Liver (tissue), 8 donors: ENCODE measurements at regions not wholly inside any gene's neighbourhood (a gene's known extent, or its start where the extent isn't known, plus 50 kb on each side); places are given as distances from the start of the nearest gene placed in this dataset.

Experiments
- DNase-seq: peaks from one replicate; pipeline ENCODE4 v3.0.0-alpha.2; 2017; ENCODE audit warnings: low spot score
- H3K27ac ChIP-seq, 2 donors: one replicate each; pipeline ENCODE4 v1.7.0; 2013; ENCODE audit warnings: inconsistent platforms in 2 of 2, low read length in 2 of 2, control low read depth in 1 of 2, low read depth in 1 of 2, mild to moderate bottlenecking in 1 of 2
- H3K27me3 ChIP-seq, 4 donors: one replicate each; pipeline versions ENCODE4 v1.6.1 to v1.7.0; 2013; ENCODE audit warnings: low read length in 3 of 4, inconsistent platforms in 1 of 4, mild to moderate bottlenecking in 1 of 4, moderate library complexity in 1 of 4; ENCODE audit not compliant: control insufficient read depth in 4 of 4, insufficient read depth in 4 of 4
- H3K36me3 ChIP-seq, 4 donors: one replicate each; pipeline versions ENCODE4 v1.6.1 to v1.7.0; 2013; ENCODE audit warnings: low read length in 3 of 4, mild to moderate bottlenecking in 3 of 4, low read depth in 1 of 4, moderate library complexity in 1 of 4; ENCODE audit not compliant: control insufficient read depth in 4 of 4, insufficient read depth in 3 of 4
- H3K4me1 ChIP-seq, 4 donors: one replicate each; pipeline versions ENCODE4 v1.6.1 to v1.7.0; 2013; ENCODE audit warnings: low read length in 3 of 4, mild to moderate bottlenecking in 3 of 4, moderate library complexity in 1 of 4; ENCODE audit not compliant: control insufficient read depth in 4 of 4, insufficient read depth in 4 of 4
- H3K4me3 ChIP-seq, 3 donors: one replicate each; pipeline versions ENCODE4 v1.6.1 to v1.7.0; 2013; ENCODE audit warnings: low read length in 3 of 3, control low read depth in 1 of 3, low read depth in 1 of 3, mild to moderate bottlenecking in 1 of 3
- H3K9ac ChIP-seq, 2 donors: one replicate each; pipeline ENCODE4 v1.7.0; 2013; ENCODE audit warnings: low read length in 2 of 2, mild to moderate bottlenecking in 2 of 2, moderate library complexity in 2 of 2, control low read depth in 1 of 2, low read depth in 1 of 2
- H3K9me3 ChIP-seq, 4 donors: one replicate each; pipeline versions ENCODE4 v1.6.1 to v1.7.0; 2013; ENCODE audit warnings: low read length in 3 of 4; ENCODE audit not compliant: control insufficient read depth in 4 of 4
- EGR1 ChIP-seq, 2 donors: IDR thresholded peaks; 2 replicates each; pipeline ENCODE4 v1.6.1; 2016 to 2018; ENCODE audit warnings: antibody characterized with exemption in 2 of 2, low read depth in 2 of 2
- FOXA1 ChIP-seq: IDR thresholded peaks from 2 replicates; pipeline ENCODE4 v1.6.1; 2016; ENCODE audit warnings: antibody characterized with exemption
- FOXA2 ChIP-seq: IDR thresholded peaks from 2 replicates; pipeline ENCODE4 v1.6.1; 2016; ENCODE audit warnings: antibody characterized with exemption
- GABPA ChIP-seq, 2 donors: IDR thresholded peaks in 1 of 2; conservative IDR thresholded peaks in 1 of 2; 2 replicates each; pipeline ENCODE4 v1.6.1; 2016; ENCODE audit warnings: antibody characterized with exemption in 2 of 2, mild to moderate bottlenecking in 1 of 2, moderate library complexity in 1 of 2
- HNF4A ChIP-seq, 2 donors: conservative IDR thresholded peaks; 2 replicates each; pipeline ENCODE4 v1.6.1; 2016; ENCODE audit warnings: antibody characterized with exemption in 2 of 2, mild to moderate bottlenecking in 2 of 2
- HNF4G ChIP-seq: IDR thresholded peaks from 2 replicates; pipeline ENCODE4 v1.6.1; 2016; ENCODE audit warnings: antibody characterized with exemption
- JUND ChIP-seq, 2 donors: IDR thresholded peaks; 2 replicates each; pipeline ENCODE4 v1.6.1; 2016; ENCODE audit warnings: antibody characterized with exemption in 2 of 2
- NR2F2 ChIP-seq: IDR thresholded peaks from 2 replicates; pipeline ENCODE4 v1.6.1; 2016; ENCODE audit warnings: antibody characterized with exemption
- RAD21 ChIP-seq, 2 donors: IDR thresholded peaks; 2 replicates each; pipeline ENCODE4 v1.6.1; 2016; ENCODE audit warnings: antibody characterized with exemption in 2 of 2, mild to moderate bottlenecking in 2 of 2
- REST ChIP-seq: IDR thresholded peaks from 2 replicates; pipeline ENCODE4 v1.6.1; 2016; ENCODE audit warnings: antibody characterized with exemption, mild to moderate bottlenecking
- RXRA ChIP-seq, 2 donors: IDR thresholded peaks; 2 replicates each; pipeline ENCODE4 v1.6.1; 2017 to 2018; ENCODE audit warnings: antibody characterized with exemption in 2 of 2, mild to moderate bottlenecking in 1 of 2
- SP1 ChIP-seq: IDR thresholded peaks from 2 replicates; pipeline ENCODE4 v1.6.1; 2018; ENCODE audit warnings: antibody characterized with exemption, mild to moderate bottlenecking
- TAF1 ChIP-seq: conservative IDR thresholded peaks from 2 replicates; pipeline ENCODE4 v1.6.1; 2016; ENCODE audit warnings: antibody characterized with exemption, mild to moderate bottlenecking
- YY1 ChIP-seq: IDR thresholded peaks from 2 replicates; pipeline ENCODE4 v1.6.1; 2016; ENCODE audit warnings: antibody characterized with exemption, mild to moderate bottlenecking
- ZBTB33 ChIP-seq: IDR thresholded peaks from 2 replicates; pipeline ENCODE4 v1.6.1; 2016; ENCODE audit warnings: antibody characterized with exemption
- WGBS: extraction: QIAGEN DNeasy Blood & Tissue Kit; methylation state at CpG from one replicate; pipeline ENCODE4 v1.1.7; 2013; 5-methylcytosine and 5-hydroxymethylcytosine counted together
- TF ChIP-seq, protein P1 (sequence below): IDR thresholded peaks from 2 replicates; pipeline ENCODE4 v1.6.1; 2016; ENCODE audit warnings: antibody characterized with exemption
- TF ChIP-seq, protein P2 (sequence below): IDR thresholded peaks from 2 replicates; pipeline ENCODE4 v1.6.1; 2016; ENCODE audit warnings: antibody characterized with exemption
- TF ChIP-seq, protein P3 (sequence below): fragments of 150-350 bp; IDR thresholded peaks from 2 replicates; pipeline ENCODE4 v1.5.1; 2017; ENCODE audit warnings: improper control_type of control experiment, low read depth, low read length; ENCODE audit not compliant: missing input control
- donor health status: healthy.
- donor health status: healthy.
- donor health status: healthy.
- donor health status: healthy.
- donor health status: healthy.

GRCh38 chr16:88299751-88300462, 82.9 kb upstream of the ZNF469 start:
- Histone ChIP-seq H3K27ac (no peak overlapping the region), H3K36me3 (no peaks in the 10 kb centered on the region), H3K9me3 (no peaks in the 10 kb centered on the region), H3K4me1 (no peaks in the 10 kb centered on the region), H3K4me3 (no peak overlapping the region), H3K27me3 (no peaks in the 10 kb centered on the region), H3K9ac (no peak overlapping the region)
- no peak for DNase-seq
- WGBS = 84% methylated on average over 19 of the region's 19 CpGs
- TF ChIP-seq FOXA2 (no peak), EGR1 (IDR thresholded peaks at IDR 0.05; ENCODE audit: low read depth in 2 of 2) (no peak), RAD21 (IDR thresholded peaks at IDR 0.05) (no peak), TAF1 (no peak), GABPA (IDR thresholded peaks at IDR 0.05 in 1 of 2, conservative IDR thresholded peaks at IDR 0.05 in 1 of 2) (no peak), RXRA (IDR thresholded peaks at IDR 0.05) (no peak), HNF4G (no peak)
- TF ChIP-seq, protein P1, sequence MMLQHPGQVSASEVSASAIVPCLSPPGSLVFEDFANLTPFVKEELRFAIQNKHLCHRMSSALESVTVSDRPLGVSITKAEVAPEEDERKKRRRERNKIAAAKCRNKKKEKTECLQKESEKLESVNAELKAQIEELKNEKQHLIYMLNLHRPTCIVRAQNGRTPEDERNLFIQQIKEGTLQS = no peak

DNA sequence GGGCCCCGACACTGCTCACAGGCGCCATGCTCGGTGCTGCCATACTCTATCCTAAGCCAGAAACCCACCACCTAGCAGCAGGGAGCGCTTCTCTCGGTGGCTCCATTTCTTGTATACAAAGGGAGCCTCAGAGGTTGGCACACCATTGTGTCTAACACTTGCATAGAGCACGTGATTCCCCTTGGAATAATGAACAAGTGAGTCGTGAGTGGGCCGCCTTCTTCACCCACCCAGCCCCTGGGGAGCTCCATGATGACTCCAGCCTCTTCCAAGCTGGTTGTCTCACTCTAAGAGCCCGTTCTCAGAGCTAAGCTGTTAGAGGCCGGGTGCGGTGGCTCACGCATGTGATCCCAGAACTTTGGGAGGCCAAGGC, 82.3 kb upstream of the ZNF469 start:
- DNase-seq = no peak
- H3K27me3 ChIP-seq = no peaks in the 10 kb centered on the region
- H3K4me1 ChIP-seq = no peaks in the 10 kb centered on the region
- H3K36me3 ChIP-seq = no peaks in the 10 kb centered on the region
- no peaks in the 10 kb centered on the region for H3K9me3 ChIP-seq
- H3K4me3 ChIP-seq = no peak overlapping the region
- WGBS = 80% methylated on average over 12 of the region's 12 CpGs
- TF ChIP-seq REST (no peak), RXRA (IDR thresholded peaks at IDR 0.05) (no peak), HNF4A (conservative IDR thresholded peaks at IDR 0.05) (no peak), RAD21 (IDR thresholded peaks at IDR 0.05) (no peak), JUND (IDR thresholded peaks at IDR 0.05) (no peak), TAF1 (no peak), NR2F2 (no peak), SP1 (no peak), FOXA2 (no peak), YY1 (no peak), FOXA1 (no peak), EGR1 (IDR thresholded peaks at IDR 0.05; ENCODE audit: low read depth in 2 of 2) (no peak), HNF4G (no peak), GABPA (IDR thresholded peaks at IDR 0.05 in 1 of 2, conservative IDR thresholded peaks at IDR 0.05 in 1 of 2) (no peak), ZBTB33 (no peak)
- TF ChIP-seq, protein P2, sequence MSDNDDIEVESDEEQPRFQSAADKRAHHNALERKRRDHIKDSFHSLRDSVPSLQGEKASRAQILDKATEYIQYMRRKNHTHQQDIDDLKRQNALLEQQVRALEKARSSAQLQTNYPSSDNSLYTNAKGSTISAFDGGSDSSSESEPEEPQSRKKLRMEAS = no peak
- TF ChIP-seq, protein P1 = no peak
- TF ChIP-seq, protein P3, sequence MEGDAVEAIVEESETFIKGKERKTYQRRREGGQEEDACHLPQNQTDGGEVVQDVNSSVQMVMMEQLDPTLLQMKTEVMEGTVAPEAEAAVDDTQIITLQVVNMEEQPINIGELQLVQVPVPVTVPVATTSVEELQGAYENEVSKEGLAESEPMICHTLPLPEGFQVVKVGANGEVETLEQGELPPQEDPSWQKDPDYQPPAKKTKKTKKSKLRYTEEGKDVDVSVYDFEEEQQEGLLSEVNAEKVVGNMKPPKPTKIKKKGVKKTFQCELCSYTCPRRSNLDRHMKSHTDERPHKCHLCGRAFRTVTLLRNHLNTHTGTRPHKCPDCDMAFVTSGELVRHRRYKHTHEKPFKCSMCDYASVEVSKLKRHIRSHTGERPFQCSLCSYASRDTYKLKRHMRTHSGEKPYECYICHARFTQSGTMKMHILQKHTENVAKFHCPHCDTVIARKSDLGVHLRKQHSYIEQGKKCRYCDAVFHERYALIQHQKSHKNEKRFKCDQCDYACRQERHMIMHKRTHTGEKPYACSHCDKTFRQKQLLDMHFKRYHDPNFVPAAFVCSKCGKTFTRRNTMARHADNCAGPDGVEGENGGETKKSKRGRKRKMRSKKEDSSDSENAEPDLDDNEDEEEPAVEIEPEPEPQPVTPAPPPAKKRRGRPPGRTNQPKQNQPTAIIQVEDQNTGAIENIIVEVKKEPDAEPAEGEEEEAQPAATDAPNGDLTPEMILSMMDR = no peak
- H3K27ac ChIP-seq = no peak overlapping the region
- no peak overlapping the region for H3K9ac ChIP-seq
